Natural killer cell (primary cell): ENCODE measurements at regions not wholly inside any gene's neighbourhood (a gene's known extent, or its start where the extent isn't known, plus 50 kb on each side); places are given as distances from the start of the nearest gene placed in this dataset.
"Not testable (repeated sequence)": the region's sequence is repeated elsewhere in the genome, so short reads cannot be mapped to it uniquely, and the experiment has no call there.

ENCODE experiments used
- ATAC-seq, 3 donors: fragments of 150-1000 bp in 2 of 3; fragments of 200-7000 bp in 1 of 3; cut with Tn5 transposase; 1 replicate in 1 of 3; 2 replicates in 2 of 3; pipeline ENCODE4 v1.10.0; 2021; ENCODE audit warnings: mild to moderate bottlenecking in 2 of 3, moderate library complexity in 2 of 3
- DNase-seq, 2 donors: peaks; one replicate each; pipeline versions ENCODE4 v3.0.0 to v3.0.0-alpha.2; 2013 to 2021; ENCODE audit warnings: mixed read lengths in 1 of 2
- H3K27ac ChIP-seq: one replicate; pipeline ENCODE4 v1.5.1; 2013; ENCODE audit warnings: mild to moderate bottlenecking, low read length
- H3K27me3 ChIP-seq: one replicate; pipeline ENCODE4 v1.6.1; 2013; ENCODE audit warnings: low read length; ENCODE audit not compliant: control insufficient read depth, insufficient read depth
- H3K36me3 ChIP-seq: one replicate; pipeline ENCODE4 v1.6.1; 2013; ENCODE audit warnings: low read length; ENCODE audit not compliant: control insufficient read depth, insufficient read depth
- H3K4me1 ChIP-seq: one replicate; pipeline ENCODE4 v1.6.1; 2013; ENCODE audit warnings: low read length; ENCODE audit not compliant: control insufficient read depth, insufficient read depth
- H3K4me3 ChIP-seq: one replicate; pipeline ENCODE4 v1.5.1; 2013; ENCODE audit warnings: low read length
- H3K9me3 ChIP-seq: one replicate; pipeline ENCODE4 v1.6.1; 2013; ENCODE audit warnings: low read length; ENCODE audit not compliant: control insufficient read depth, insufficient read depth
- H3K27ac Mint-ChIP-seq, 2 donors: one replicate each; pipeline ENCODE4 v1.8.0; 2022; ENCODE audit warnings: mild to moderate bottlenecking in 2 of 2, mixed read lengths in 2 of 2, moderate library complexity in 1 of 2
- H3K27me3 Mint-ChIP-seq, 2 donors: one replicate each; pipeline ENCODE4 v1.8.0; 2022; ENCODE audit warnings: low read depth in 2 of 2, mixed read lengths in 2 of 2
- H3K36me3 Mint-ChIP-seq: one replicate; pipeline ENCODE4 v1.8.0; 2022; ENCODE audit warnings: mixed read lengths
- H3K4me1 Mint-ChIP-seq, 2 donors: one replicate each; pipeline ENCODE4 v1.8.0; 2022; ENCODE audit warnings: mixed read lengths in 2 of 2
- H3K4me3 Mint-ChIP-seq: one replicate; pipeline ENCODE4 v1.8.0; 2022; ENCODE audit warnings: mild to moderate bottlenecking, moderate library complexity, mixed read lengths
- H3K9me3 Mint-ChIP-seq, 2 donors: one replicate each; pipeline ENCODE4 v1.8.0; 2022; ENCODE audit warnings: mixed read lengths in 2 of 2
- CTCF ChIP-seq: fragments of 200-600 bp; IDR thresholded peaks from one replicate; pipeline ENCODE4 v1.8.0; 2022; ENCODE audit warnings: antibody characterized with exemption
- WGBS: methylation state at CpG from one replicate; pipeline ENCODE4 v1.1.7; 2013; ENCODE audit warnings: missing lambda C conversion rate; ENCODE audit not compliant: insufficient coverage; 5-methylcytosine and 5-hydroxymethylcytosine counted together
- intact Hi-C: fragments of 100-400 bp; cut with micrococcal nuclease; formaldehyde crosslinking; loops from one replicate; pipeline ENCODE4 v1.14.2; 2022

GRCh38 chr7:24115661-24116060 lies 168.3 kb upstream of the NPY start:
- Mint-ChIP-seq H3K4me3 (no peak overlapping the region), H3K9me3 (peaks cover 0 to 2% of the 10 kb centered on the region in 2 donors), H3K27me3 (peaks cover 3 to 10% of the 10 kb centered on the region in 2 donors), H3K36me3 (no peaks in the 10 kb centered on the region), H3K4me1 (no peaks in the 10 kb centered on the region), H3K27ac (no peak overlapping the region)
- TF ChIP-seq CTCF = no peak
- intact Hi-C loops = no loop called here
- Histone ChIP-seq H3K4me3 (no peak overlapping the region), H3K27ac (no peak overlapping the region), H3K9me3 (no peaks in the 10 kb centered on the region), H3K36me3 (no peaks in the 10 kb centered on the region), H3K4me1 (no peaks in the 10 kb centered on the region), H3K27me3 (no peaks in the 10 kb centered on the region)
- 58% methylated on average over 3 of the region's 3 CpGs for WGBS
- DNase-seq = no peak
- ATAC-seq = no peak

GRCh38 chr7:24117903-24118499 lies 166.0 kb upstream of the NPY start:
- intact Hi-C loops, DNase-seq, H3K4me1 Mint-ChIP-seq, H3K27ac Mint-ChIP-seq, H3K27me3 Mint-ChIP-seq, H3K36me3 ChIP-seq, H3K36me3 Mint-ChIP-seq, H3K4me1 ChIP-seq, H3K9me3 Mint-ChIP-seq, H3K27me3 ChIP-seq, H3K9me3 ChIP-seq, H3K4me3 Mint-ChIP-seq, ATAC-seq, H3K4me3 ChIP-seq, H3K27ac ChIP-seq: not testable (repeated sequence)
- 84% methylated on average over 7 of the region's 7 CpGs for WGBS

GRCh38 chr7:24119852-24120251 lies 164.1 kb upstream of the NPY start:
- H3K27me3 ChIP-seq = peaks cover 4% of the 10 kb centered on the region
- no peak for TF ChIP-seq CTCF
- no peak overlapping the region for H3K4me3 ChIP-seq
- intact Hi-C loops = no loop called here
- no peaks in the 10 kb centered on the region for H3K36me3 ChIP-seq
- DNase-seq = no peak
- WGBS = 85% methylated on average over 5 of the region's 5 CpGs
- no peaks in the 10 kb centered on the region for H3K9me3 ChIP-seq
- no peaks in the 10 kb centered on the region for H3K9me3 Mint-ChIP-seq
- H3K4me3 Mint-ChIP-seq = no peak overlapping the region
- H3K36me3 Mint-ChIP-seq = no peaks in the 10 kb centered on the region
- H3K27ac Mint-ChIP-seq = no peak overlapping the region
- H3K4me1 Mint-ChIP-seq = no peaks in the 10 kb centered on the region
- H3K27me3 Mint-ChIP-seq = peaks cover 0 to 18% of the 10 kb centered on the region in 2 donors
- no peaks in the 10 kb centered on the region for H3K4me1 ChIP-seq
- H3K27ac ChIP-seq = no peak overlapping the region
- ATAC-seq = no peak

GRCh38 chr7:24123076-24123475 lies 160.9 kb upstream of the NPY start:
- Histone ChIP-seq H3K4me3 (no peak overlapping the region), H3K4me1 (no peaks in the 10 kb centered on the region), H3K9me3 (no peaks in the 10 kb centered on the region), H3K27me3 (peaks cover 4% of the 10 kb centered on the region), H3K27ac (no peak overlapping the region), H3K36me3 (no peaks in the 10 kb centered on the region)
- no peak for TF ChIP-seq CTCF
- Mint-ChIP-seq H3K27me3 (peaks cover 5 to 16% of the 10 kb centered on the region in 2 donors), H3K27ac (no peak overlapping the region), H3K9me3 (no peaks in the 10 kb centered on the region), H3K4me1 (no peaks in the 10 kb centered on the region), H3K36me3 (no peaks in the 10 kb centered on the region), H3K4me3 (no peak overlapping the region)
- DNase-seq = no peak
- no peak for ATAC-seq
- intact Hi-C loops = no loop called here
